Body of pancreas (tissue), 4 donors: ENCODE measurements at regions not wholly inside any gene's neighbourhood (a gene's known extent, or its start where the extent isn't known, plus 50 kb on each side); places are given as distances from the start of the nearest gene placed in this dataset.

Experiments
- CTCF ChIP-seq, 7 experiments: fragments of 450-650 bp in 4 of 7; fragments of 200-600 bp in 3 of 7; sonication (generic) in 3 of 7; IDR thresholded peaks; one replicate each; pipeline ENCODE4 v1.5.1; 2016 to 2019; ENCODE audit warnings: antibody characterized with exemption in 7 of 7
- POLR2A ChIP-seq, 3 donors: fragments of 450-650 bp; IDR thresholded peaks; one replicate each; pipeline ENCODE4 v1.6.1; 2016; ENCODE audit warnings: antibody characterized with exemption in 3 of 3, mild to moderate bottlenecking in 2 of 3

GRCh38 chr18:56269958-56270357 lies 368.4 kb downstream of the TXNL1 start:
- TF ChIP-seq POLR2A (IDR thresholded peaks at IDR 0.05) = no peak
- TF ChIP-seq CTCF (IDR thresholded peaks at IDR 0.05) = no peak
